Keratinocyte (primary cell): ENCODE measurements at regions not wholly inside any gene's neighbourhood (a gene's known extent, or its start where the extent isn't known, plus 50 kb on each side); places are given as distances from the start of the nearest gene placed in this dataset.

Experiments
- DNase-seq: peaks from one replicate; pipeline ENCODE4 v3.0.0-alpha.2; 2011; ENCODE audit warnings: low read depth, missing footprints, low spot score
- FAIRE-seq: peaks from 2 replicates; lab custom pipeline; 2011; peaks lifted over from hg19 to GRCh38; lab: Jason Lieb, UNC
- H2AFZ ChIP-seq: 2 replicates; pipeline ENCODE4 v1.6.0; 2012; ENCODE audit warnings: low read length, control low read depth, inconsistent platforms; ENCODE audit not compliant: control insufficient read depth
- H3K27ac ChIP-seq: 2 replicates; pipeline ENCODE4 v1.5.1; 2011; ENCODE audit warnings: low read length; ENCODE audit not compliant: control insufficient read depth, insufficient read depth
- H3K27me3 ChIP-seq: 3 replicates; pipeline ENCODE4 v1.6.0; 2011; ENCODE audit warnings: low read length; ENCODE audit not compliant: control insufficient read depth, insufficient read depth; ENCODE audit errors: extremely low read depth
- H3K36me3 ChIP-seq, 2 experiments: 2 replicates in 1 of 2; 3 replicates in 1 of 2; pipeline ENCODE4 v1.5.1; 2011; ENCODE audit warnings: low read length in 2 of 2, mild to moderate bottlenecking in 1 of 2; ENCODE audit not compliant: control insufficient read depth in 2 of 2, insufficient read depth in 2 of 2; ENCODE audit errors: extremely low read depth in 1 of 2
- H3K4me1 ChIP-seq: 3 replicates; pipeline ENCODE4 v1.5.1; 2011; ENCODE audit warnings: low read length; ENCODE audit not compliant: control insufficient read depth, insufficient read depth; ENCODE audit errors: extremely low read depth
- H3K4me2 ChIP-seq: 3 replicates; pipeline ENCODE4 v1.6.0; 2011; ENCODE audit warnings: low read depth, low read length; ENCODE audit not compliant: control insufficient read depth, insufficient read depth; ENCODE audit errors: extremely low read depth
- H3K4me3 ChIP-seq, 3 experiments: fragments of 200-600 bp in 1 of 3; sonication (generic) in 1 of 3; 2 replicates in 2 of 3; 3 replicates in 1 of 3; pipeline ENCODE4 v1.5.1; 2011 to 2016; ENCODE audit warnings: low read length in 3 of 3, mild to moderate bottlenecking in 3 of 3, control low read depth in 2 of 3, inconsistent platforms in 1 of 3, low read depth in 1 of 3, mixed read lengths in 1 of 3, mixed run types in 1 of 3, moderate library complexity in 1 of 3; ENCODE audit not compliant: control insufficient read depth in 2 of 3, insufficient read depth in 2 of 3; ENCODE audit errors: extremely low read depth in 1 of 3
- H3K79me2 ChIP-seq: 2 replicates; pipeline ENCODE4 v1.6.0; 2012; ENCODE audit warnings: low read length; ENCODE audit not compliant: control insufficient read depth, insufficient read depth
- H3K9ac ChIP-seq: 3 replicates; pipeline ENCODE4 v1.6.0; 2011; ENCODE audit warnings: low read length; ENCODE audit not compliant: control insufficient read depth, insufficient read depth; ENCODE audit errors: extremely low read depth
- H3K9me1 ChIP-seq: 3 replicates; pipeline ENCODE4 v1.6.0; 2011; ENCODE audit warnings: low read length; ENCODE audit not compliant: control insufficient read depth, insufficient read depth; ENCODE audit errors: extremely low read depth
- H3K9me3 ChIP-seq: 2 replicates; pipeline ENCODE4 v1.5.1; 2012; ENCODE audit warnings: low read depth, low read length; ENCODE audit not compliant: control insufficient read depth
- H4K20me1 ChIP-seq: 3 replicates; pipeline ENCODE4 v1.6.0; 2011; ENCODE audit warnings: low read length; ENCODE audit not compliant: control insufficient read depth, insufficient read depth; ENCODE audit errors: extremely low read depth
- EZH2 ChIP-seq: IDR thresholded peaks from one replicate; pipeline ENCODE4 v1.6.1; 2012; ENCODE audit warnings: inconsistent platforms, mild to moderate bottlenecking, low read length, moderate library complexity
- dilution Hi-C: fragments of 300-500 bp; cut with MboI; formaldehyde crosslinking; loops from one replicate; pipeline ENCODE4 v1.7.0; 2020; ENCODE audit warnings: low sequenced_read_pairs; ENCODE audit not compliant: extremely low pct_ligation_motif_present
- TF ChIP-seq, protein P1 (sequence below), 3 experiments: IDR thresholded peaks in 1 of 3; conservative IDR thresholded peaks in 1 of 3; optimal IDR thresholded peaks in 1 of 3; 2 replicates in 2 of 3; 3 replicates in 1 of 3; pipeline versions ENCODE3 to v1.5.1; 2011; ENCODE audit warnings: low read length in 3 of 3, mild to moderate bottlenecking in 3 of 3, moderate library complexity in 2 of 3, control low read depth in 1 of 3, inconsistent platforms in 1 of 3; ENCODE audit not compliant: insufficient read depth in 2 of 3; ENCODE audit errors: extremely low read depth in 1 of 3

DNA sequence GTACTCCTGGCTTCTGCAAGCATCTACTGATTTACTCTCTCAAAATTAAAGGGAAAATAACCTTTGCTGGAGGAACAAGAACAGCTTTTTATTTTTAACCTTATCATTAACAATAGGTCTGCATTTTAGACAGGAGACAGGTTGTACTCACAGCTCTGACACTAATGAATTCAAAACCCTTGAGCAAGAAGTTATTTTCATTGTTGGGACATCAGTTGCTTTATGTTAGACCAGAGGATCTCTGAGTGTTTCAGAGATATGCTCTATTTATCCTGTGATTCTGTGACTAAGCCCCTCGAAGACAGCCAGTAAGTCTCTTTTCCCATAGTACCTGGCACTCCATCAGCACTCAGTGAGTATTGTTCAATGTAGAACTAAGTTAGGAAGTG lies 190.2 kb upstream of the PCSK5 start:
- H3K4me2 ChIP-seq: no peak overlapping the region
- TF ChIP-seq, protein P1, sequence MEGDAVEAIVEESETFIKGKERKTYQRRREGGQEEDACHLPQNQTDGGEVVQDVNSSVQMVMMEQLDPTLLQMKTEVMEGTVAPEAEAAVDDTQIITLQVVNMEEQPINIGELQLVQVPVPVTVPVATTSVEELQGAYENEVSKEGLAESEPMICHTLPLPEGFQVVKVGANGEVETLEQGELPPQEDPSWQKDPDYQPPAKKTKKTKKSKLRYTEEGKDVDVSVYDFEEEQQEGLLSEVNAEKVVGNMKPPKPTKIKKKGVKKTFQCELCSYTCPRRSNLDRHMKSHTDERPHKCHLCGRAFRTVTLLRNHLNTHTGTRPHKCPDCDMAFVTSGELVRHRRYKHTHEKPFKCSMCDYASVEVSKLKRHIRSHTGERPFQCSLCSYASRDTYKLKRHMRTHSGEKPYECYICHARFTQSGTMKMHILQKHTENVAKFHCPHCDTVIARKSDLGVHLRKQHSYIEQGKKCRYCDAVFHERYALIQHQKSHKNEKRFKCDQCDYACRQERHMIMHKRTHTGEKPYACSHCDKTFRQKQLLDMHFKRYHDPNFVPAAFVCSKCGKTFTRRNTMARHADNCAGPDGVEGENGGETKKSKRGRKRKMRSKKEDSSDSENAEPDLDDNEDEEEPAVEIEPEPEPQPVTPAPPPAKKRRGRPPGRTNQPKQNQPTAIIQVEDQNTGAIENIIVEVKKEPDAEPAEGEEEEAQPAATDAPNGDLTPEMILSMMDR (optimal IDR thresholded peaks at IDR 0.05 in 1 of 3, IDR thresholded peaks at IDR 0.05 in 1 of 3, conservative IDR thresholded peaks at IDR 0.05 in 1 of 3; ENCODE audit: extremely low read depth in 1 of 3, insufficient read depth in 2 of 3, low read length in 3 of 3): no peak
- no peak for TF ChIP-seq EZH2
- no peaks in the 10 kb centered on the region for H3K79me2 ChIP-seq
- H3K9me1 ChIP-seq: no peaks in the 10 kb centered on the region
- H3K9me3 ChIP-seq: no peaks in the 10 kb centered on the region
- no peaks in the 10 kb centered on the region for H3K36me3 ChIP-seq
- H3K4me3 ChIP-seq: no peak overlapping the region
- no peak overlapping the region for H3K9ac ChIP-seq
- H3K27me3 ChIP-seq: no peaks in the 10 kb centered on the region
- H3K4me1 ChIP-seq: no peaks in the 10 kb centered on the region
- H3K27ac ChIP-seq: no peak overlapping the region
- FAIRE-seq: no peak
- dilution Hi-C loops: no loop called here
- no peak overlapping the region for H2AFZ ChIP-seq
- DNase-seq: no peak
- H4K20me1 ChIP-seq: no peaks in the 10 kb centered on the region

DNA sequence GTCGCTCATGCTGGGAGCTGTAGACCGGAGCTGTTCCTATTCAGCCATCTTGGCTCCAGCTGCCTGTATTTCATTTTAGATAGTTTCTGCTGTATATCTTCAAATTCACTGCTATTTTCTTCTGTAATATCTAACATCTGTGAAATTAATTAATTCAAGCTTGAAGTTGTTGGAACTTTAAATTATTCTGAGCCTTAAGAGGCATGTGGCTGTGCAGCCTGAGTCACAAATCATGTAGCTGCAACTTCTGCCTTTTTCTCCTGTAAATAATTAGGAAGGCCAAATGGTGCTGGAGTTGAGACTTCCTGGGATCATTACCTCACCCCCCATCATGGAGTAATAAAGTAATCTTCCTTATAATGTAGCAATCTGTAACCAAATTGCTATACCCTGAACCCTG lies 183.3 kb upstream of the PCSK5 start:
- dilution Hi-C loops: no loop called here
- DNase-seq (no peak), FAIRE-seq (no peak)
- Histone ChIP-seq H3K9ac (no peak overlapping the region), H3K4me1 (no peaks in the 10 kb centered on the region), H3K27ac (no peak overlapping the region), H2AFZ (no peak overlapping the region), H3K79me2 (no peaks in the 10 kb centered on the region), H3K9me1 (no peaks in the 10 kb centered on the region), H3K9me3 (no peaks in the 10 kb centered on the region), H4K20me1 (no peaks in the 10 kb centered on the region), H3K36me3 (no peaks in the 10 kb centered on the region), H3K4me2 (no peak overlapping the region), H3K27me3 (no peaks in the 10 kb centered on the region), H3K4me3 (no peak overlapping the region)
- TF ChIP-seq, protein P1 (optimal IDR thresholded peaks at IDR 0.05 in 1 of 3, IDR thresholded peaks at IDR 0.05 in 1 of 3, conservative IDR thresholded peaks at IDR 0.05 in 1 of 3; ENCODE audit: extremely low read depth in 1 of 3, insufficient read depth in 2 of 3, low read length in 3 of 3): no peak
- TF ChIP-seq EZH2: no peak
